ENCODE measurements at regions not wholly inside any gene's neighbourhood (a gene's known extent, or its start where the extent isn't known, plus 50 kb on each side); places are given as distances from the start of the nearest gene placed in this dataset.

DNA sequence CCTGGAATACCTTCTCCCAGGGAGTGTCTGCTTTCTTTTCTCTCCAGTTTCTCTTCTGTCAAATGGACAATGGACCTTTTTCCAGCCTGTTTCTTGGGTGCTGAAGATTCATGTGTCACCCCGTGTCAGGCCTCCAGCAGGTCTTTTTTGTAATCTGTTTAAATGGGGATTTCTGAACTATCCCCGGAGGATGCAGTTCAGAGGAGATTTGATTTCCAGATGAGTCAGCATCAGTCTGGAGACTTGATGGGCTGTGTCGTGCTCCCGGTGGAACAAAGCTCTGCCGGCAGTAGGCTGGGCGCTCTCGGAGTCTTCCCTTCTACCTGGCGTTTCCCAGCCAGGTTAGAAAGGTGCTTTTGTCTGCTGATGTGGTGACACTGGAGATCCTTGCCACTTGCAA, 440.6 kb downstream of the HS3ST3B1 start:
- peaks cover 3 to 19% (median 16%) of the 10 kb centered on the region in 5 donors for H3K4me1 ChIP-seq (ENCODE audit: control insufficient read depth in 5 of 5, insufficient read depth in 5 of 5, low read length in 5 of 5)
- H3K27me3 ChIP-seq (ENCODE audit: control insufficient read depth in 5 of 5, insufficient read depth in 4 of 5, low read length in 5 of 5) = no peaks in the 10 kb centered on the region
- H3K4me3 ChIP-seq (ENCODE audit: low read depth in 1 of 5, low read length in 5 of 5) = no peak overlapping the region
- H3K27ac ChIP-seq (ENCODE audit: low read depth, low read length) = no peak overlapping the region
- no peak overlapping the region for H3K9ac ChIP-seq (ENCODE audit: low read length in 5 of 5)
- H3K36me3 ChIP-seq (ENCODE audit: control insufficient read depth in 5 of 5, insufficient read depth in 5 of 5, low read length in 5 of 5) = no peaks in the 10 kb centered on the region
- H3K9me3 ChIP-seq (ENCODE audit: control insufficient read depth in 5 of 5, low read length in 5 of 5) = no peaks in the 10 kb centered on the region

GRCh38 chr17:14739656-14740431, 439.0 kb downstream of the HS3ST3B1 start:
- no peak overlapping the region for H3K4me3 ChIP-seq (ENCODE audit: low read depth in 1 of 5, low read length in 5 of 5)
- no peak overlapping the region for H3K27ac ChIP-seq (ENCODE audit: low read depth, low read length)
- peaks cover 3 to 19% (median 16%) of the 10 kb centered on the region in 5 donors for H3K4me1 ChIP-seq (ENCODE audit: control insufficient read depth in 5 of 5, insufficient read depth in 5 of 5, low read length in 5 of 5)
- H3K36me3 ChIP-seq (ENCODE audit: control insufficient read depth in 5 of 5, insufficient read depth in 5 of 5, low read length in 5 of 5) = no peaks in the 10 kb centered on the region
- no peak overlapping the region for H3K9ac ChIP-seq (ENCODE audit: low read length in 5 of 5)
- H3K27me3 ChIP-seq (ENCODE audit: control insufficient read depth in 5 of 5, insufficient read depth in 4 of 5, low read length in 5 of 5) = no peaks in the 10 kb centered on the region
- no peaks in the 10 kb centered on the region for H3K9me3 ChIP-seq (ENCODE audit: control insufficient read depth in 5 of 5, low read length in 5 of 5)

GRCh38 chr17:14738652-14738988, 437.7 kb downstream of the HS3ST3B1 start:
- H3K36me3 ChIP-seq (ENCODE audit: control insufficient read depth in 5 of 5, insufficient read depth in 5 of 5, low read length in 5 of 5) = no peaks in the 10 kb centered on the region
- no peak overlapping the region for H3K4me3 ChIP-seq (ENCODE audit: low read depth in 1 of 5, low read length in 5 of 5)
- H3K9me3 ChIP-seq (ENCODE audit: control insufficient read depth in 5 of 5, low read length in 5 of 5) = no peaks in the 10 kb centered on the region
- peak overlapping the region; percentile 51 for H3K27ac ChIP-seq (ENCODE audit: low read depth, low read length)
- no peaks in the 10 kb centered on the region for H3K27me3 ChIP-seq (ENCODE audit: control insufficient read depth in 5 of 5, insufficient read depth in 4 of 5, low read length in 5 of 5)
- H3K4me1 ChIP-seq (ENCODE audit: control insufficient read depth in 5 of 5, insufficient read depth in 5 of 5, low read length in 5 of 5) = peaks cover 3 to 19% (median 16%) of the 10 kb centered on the region in 5 donors
- H3K9ac ChIP-seq (ENCODE audit: low read length in 5 of 5) = peak overlapping the region in 1 of 5 donors; percentile 28

DNA sequence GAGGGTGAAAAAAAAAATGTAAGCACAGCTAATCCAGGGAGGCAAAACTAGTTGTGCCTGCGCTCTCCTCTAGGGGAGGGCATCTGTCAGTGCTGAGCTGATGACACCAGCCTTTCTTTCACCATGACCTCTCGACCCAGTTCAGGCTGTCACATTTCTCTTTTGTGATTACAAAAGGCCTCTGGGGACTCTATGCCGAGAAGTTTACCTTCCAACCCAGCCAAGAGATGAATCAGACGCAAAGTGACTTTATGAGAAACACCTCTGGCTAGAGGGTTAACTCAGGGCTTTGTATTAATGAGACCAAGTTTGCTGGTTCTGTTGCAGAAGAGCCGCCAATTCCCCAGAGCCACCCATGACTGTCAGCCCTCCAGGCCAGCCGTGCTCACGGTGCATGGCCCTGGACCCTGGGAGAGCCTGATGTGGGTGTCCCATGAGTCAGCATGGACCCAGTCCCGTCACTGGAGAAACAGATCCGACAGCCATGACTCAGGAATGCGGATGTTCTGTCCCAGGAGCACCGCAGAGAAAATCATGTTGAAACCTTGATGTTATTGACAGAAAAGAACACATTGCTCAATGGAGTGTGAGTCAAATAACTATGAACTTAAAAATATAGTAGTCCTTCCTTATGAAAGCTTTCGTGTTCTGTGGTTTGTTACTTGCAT, 437.2 kb downstream of the HS3ST3B1 start:
- Histone ChIP-seq H3K4me1 (ENCODE audit: control insufficient read depth in 5 of 5, insufficient read depth in 5 of 5, low read length in 5 of 5) (peaks cover 3 to 19% (median 16%) of the 10 kb centered on the region in 5 donors), H3K36me3 (ENCODE audit: control insufficient read depth in 5 of 5, insufficient read depth in 5 of 5, low read length in 5 of 5) (no peaks in the 10 kb centered on the region), H3K9me3 (ENCODE audit: control insufficient read depth in 5 of 5, low read length in 5 of 5) (no peaks in the 10 kb centered on the region), H3K4me3 (ENCODE audit: low read depth in 1 of 5, low read length in 5 of 5) (peak overlapping the region in 1 of 5 donors; percentile 28), H3K27me3 (ENCODE audit: control insufficient read depth in 5 of 5, insufficient read depth in 4 of 5, low read length in 5 of 5) (no peaks in the 10 kb centered on the region), H3K9ac (ENCODE audit: low read length in 5 of 5) (peak overlapping the region in 1 of 5 donors; percentile 51), H3K27ac (ENCODE audit: low read depth, low read length) (peak overlapping the region; percentile 51)

- Histone ChIP-seq H3K4me1 (ENCODE audit: control insufficient read depth in 5 of 5, insufficient read depth in 5 of 5, low read length in 5 of 5) (peaks cover 3 to 19% (median 16%) of the 10 kb centered on the region in 5 donors), H3K27ac (ENCODE audit: low read depth, low read length) (no peak overlapping the region)
Measured at GRCh38 chr17:14736631-14737030, 435.8 kb downstream of the HS3ST3B1 start.

DNA sequence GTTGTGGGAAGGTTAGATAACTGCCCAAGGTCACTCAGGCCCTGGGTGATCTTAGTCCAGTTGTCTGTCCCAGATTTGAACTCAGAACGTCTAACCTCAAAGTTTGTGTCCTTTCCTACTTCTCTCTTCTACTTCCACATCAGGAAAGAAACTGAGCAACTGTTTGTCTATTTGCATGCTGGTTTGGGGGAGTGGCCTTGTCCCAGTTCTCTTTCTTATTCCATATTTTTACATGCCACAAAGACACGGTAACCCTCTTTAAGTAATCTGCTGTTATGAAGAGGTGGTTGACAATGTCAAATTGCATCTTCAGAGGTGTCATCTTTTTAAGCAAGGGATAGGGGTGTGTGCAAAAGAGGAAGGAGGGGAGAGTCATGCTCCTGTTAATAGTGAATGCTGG, 432.5 kb downstream of the HS3ST3B1 start:
- H3K4me3 ChIP-seq (ENCODE audit: low read depth in 1 of 5, low read length in 5 of 5) = no peak overlapping the region
- no peak overlapping the region for H3K9ac ChIP-seq (ENCODE audit: low read length in 5 of 5)
- no peaks in the 10 kb centered on the region for H3K36me3 ChIP-seq (ENCODE audit: control insufficient read depth in 5 of 5, insufficient read depth in 5 of 5, low read length in 5 of 5)
- H3K9me3 ChIP-seq (ENCODE audit: control insufficient read depth in 5 of 5, low read length in 5 of 5) = no peaks in the 10 kb centered on the region
- no peak overlapping the region for H3K27ac ChIP-seq (ENCODE audit: low read depth, low read length)
- no peaks in the 10 kb centered on the region for H3K27me3 ChIP-seq (ENCODE audit: control insufficient read depth in 5 of 5, insufficient read depth in 4 of 5, low read length in 5 of 5)
- peaks cover 0 to 9% (median 6%) of the 10 kb centered on the region in 5 donors for H3K4me1 ChIP-seq (ENCODE audit: control insufficient read depth in 5 of 5, insufficient read depth in 5 of 5, low read length in 5 of 5)

More at GRCh38 chr17:14736631-14737030, 435.8 kb downstream of the HS3ST3B1 start:
- Histone ChIP-seq H3K9me3 (ENCODE audit: control insufficient read depth in 5 of 5, low read length in 5 of 5) (no peaks in the 10 kb centered on the region), H3K9ac (ENCODE audit: low read length in 5 of 5) (no peak overlapping the region), H3K27me3 (ENCODE audit: control insufficient read depth in 5 of 5, insufficient read depth in 4 of 5, low read length in 5 of 5) (no peaks in the 10 kb centered on the region), H3K36me3 (ENCODE audit: control insufficient read depth in 5 of 5, insufficient read depth in 5 of 5, low read length in 5 of 5) (no peaks in the 10 kb centered on the region), H3K4me3 (ENCODE audit: low read depth in 1 of 5, low read length in 5 of 5) (no peak overlapping the region)

DNA sequence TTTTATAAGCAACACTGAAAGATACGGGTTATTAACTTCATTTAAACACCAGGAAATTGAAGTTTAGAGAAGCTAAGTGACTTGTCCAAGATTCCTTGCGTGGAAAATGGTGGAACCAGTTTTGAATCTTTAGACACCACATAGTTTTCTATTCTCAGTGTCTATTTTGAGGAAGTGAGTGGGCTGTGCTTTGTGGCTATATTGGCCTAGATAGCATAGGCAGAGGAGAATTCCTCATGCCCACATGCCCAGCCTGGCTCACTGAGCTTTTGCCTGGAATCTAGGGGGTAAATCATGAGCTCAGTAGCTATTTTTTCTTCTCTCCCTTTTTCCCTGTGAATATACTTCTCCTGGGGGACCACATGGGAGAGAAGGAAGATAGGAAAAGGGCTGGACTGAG, 431.3 kb downstream of the HS3ST3B1 start:
- Histone ChIP-seq H3K9ac (ENCODE audit: low read length in 5 of 5) (no peak overlapping the region), H3K4me3 (ENCODE audit: low read depth in 1 of 5, low read length in 5 of 5) (no peak overlapping the region), H3K27me3 (ENCODE audit: control insufficient read depth in 5 of 5, insufficient read depth in 4 of 5, low read length in 5 of 5) (no peaks in the 10 kb centered on the region), H3K9me3 (ENCODE audit: control insufficient read depth in 5 of 5, low read length in 5 of 5) (no peaks in the 10 kb centered on the region), H3K27ac (ENCODE audit: low read depth, low read length) (no peak overlapping the region), H3K36me3 (ENCODE audit: control insufficient read depth in 5 of 5, insufficient read depth in 5 of 5, low read length in 5 of 5) (no peaks in the 10 kb centered on the region), H3K4me1 (ENCODE audit: control insufficient read depth in 5 of 5, insufficient read depth in 5 of 5, low read length in 5 of 5) (peaks cover 0 to under 1% (median 0%) of the 10 kb centered on the region in 5 donors)

DNA sequence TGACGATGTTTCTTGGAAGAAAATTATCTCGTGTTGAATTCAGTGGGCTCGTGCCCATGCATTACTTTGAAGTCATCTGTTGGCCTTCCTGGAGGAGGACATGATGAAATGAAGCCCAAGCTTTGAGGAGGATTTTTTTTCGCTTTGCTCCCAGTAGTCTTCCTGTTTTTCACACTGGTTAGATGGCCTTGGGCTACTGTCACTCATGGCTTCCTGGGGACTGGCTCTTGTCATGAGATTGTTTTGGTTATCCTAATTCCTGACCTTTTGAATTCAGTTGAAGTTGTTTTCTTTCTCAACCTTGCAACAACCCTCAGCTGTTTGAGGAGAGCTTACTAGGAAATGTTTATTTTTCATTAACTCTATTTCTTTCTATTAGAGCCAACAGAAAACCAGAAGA, 430.7 kb downstream of the HS3ST3B1 start:
- H3K27ac ChIP-seq (ENCODE audit: low read depth, low read length) = no peak overlapping the region

DNA sequence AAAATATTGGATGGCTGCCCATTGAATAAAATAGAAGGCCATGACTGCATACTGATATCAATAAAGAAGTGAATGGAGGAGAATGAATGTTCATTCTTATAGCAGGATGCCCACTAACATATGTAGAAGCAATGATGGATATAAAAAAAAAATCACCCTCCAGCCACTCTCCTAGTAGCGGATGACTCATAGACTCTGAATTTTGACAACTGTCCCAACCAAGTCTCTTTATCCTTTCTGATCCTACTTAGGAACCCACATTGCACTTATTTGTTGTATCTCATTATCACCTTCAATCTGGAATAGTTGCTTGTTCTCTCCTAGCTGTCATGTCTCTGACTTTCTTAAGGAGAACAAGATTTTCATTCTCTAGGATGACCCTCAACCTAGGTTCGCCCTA, 429.9 kb downstream of the HS3ST3B1 start:
- no peaks in the 10 kb centered on the region for H3K36me3 ChIP-seq (ENCODE audit: control insufficient read depth in 5 of 5, insufficient read depth in 5 of 5, low read length in 5 of 5)

More for the DNA sequence above, 430.7 kb downstream of the HS3ST3B1 start:
- no peaks in the 10 kb centered on the region for H3K9me3 ChIP-seq (ENCODE audit: control insufficient read depth in 5 of 5, low read length in 5 of 5)
- H3K4me1 ChIP-seq (ENCODE audit: control insufficient read depth in 5 of 5, insufficient read depth in 5 of 5, low read length in 5 of 5) = no peaks in the 10 kb centered on the region
- no peaks in the 10 kb centered on the region for H3K36me3 ChIP-seq (ENCODE audit: control insufficient read depth in 5 of 5, insufficient read depth in 5 of 5, low read length in 5 of 5)
- no peak overlapping the region for H3K9ac ChIP-seq (ENCODE audit: low read length in 5 of 5)
- no peak overlapping the region for H3K4me3 ChIP-seq (ENCODE audit: low read depth in 1 of 5, low read length in 5 of 5)
- no peaks in the 10 kb centered on the region for H3K27me3 ChIP-seq (ENCODE audit: control insufficient read depth in 5 of 5, insufficient read depth in 4 of 5, low read length in 5 of 5)

GRCh38 chr17:14725729-14726128, 424.8 kb downstream of the HS3ST3B1 start:
- Histone ChIP-seq H3K9me3 (ENCODE audit: control insufficient read depth in 5 of 5, low read length in 5 of 5) (no peaks in the 10 kb centered on the region), H3K36me3 (ENCODE audit: control insufficient read depth in 5 of 5, insufficient read depth in 5 of 5, low read length in 5 of 5) (no peaks in the 10 kb centered on the region), H3K9ac (ENCODE audit: low read length in 5 of 5) (no peak overlapping the region), H3K4me3 (ENCODE audit: low read depth in 1 of 5, low read length in 5 of 5) (no peak overlapping the region), H3K27me3 (ENCODE audit: control insufficient read depth in 5 of 5, insufficient read depth in 4 of 5, low read length in 5 of 5) (no peaks in the 10 kb centered on the region), H3K27ac (ENCODE audit: low read depth, low read length) (no peak overlapping the region), H3K4me1 (ENCODE audit: control insufficient read depth in 5 of 5, insufficient read depth in 5 of 5, low read length in 5 of 5) (no peaks in the 10 kb centered on the region)

More for the DNA sequence above, 429.9 kb downstream of the HS3ST3B1 start:
- H3K27me3 ChIP-seq (ENCODE audit: control insufficient read depth in 5 of 5, insufficient read depth in 4 of 5, low read length in 5 of 5) = no peaks in the 10 kb centered on the region
- no peaks in the 10 kb centered on the region for H3K4me1 ChIP-seq (ENCODE audit: control insufficient read depth in 5 of 5, insufficient read depth in 5 of 5, low read length in 5 of 5)
- H3K9ac ChIP-seq (ENCODE audit: low read length in 5 of 5) = no peak overlapping the region
- no peak overlapping the region for H3K4me3 ChIP-seq (ENCODE audit: low read depth in 1 of 5, low read length in 5 of 5)
- H3K27ac ChIP-seq (ENCODE audit: low read depth, low read length) = no peak overlapping the region
- no peaks in the 10 kb centered on the region for H3K9me3 ChIP-seq (ENCODE audit: control insufficient read depth in 5 of 5, low read length in 5 of 5)

All from subcutaneous abdominal adipose tissue (tissue), 5 donors.